GM21529 (cell line): ENCODE measurements at regions not wholly inside any gene's neighbourhood (a gene's known extent, or its start where the extent isn't known, plus 50 kb on each side); places are given as distances from the start of the nearest gene placed in this dataset.

Experiments
- ATAC-seq: cut with Tn5 transposase; IDR thresholded peaks from one replicate; pipeline ENCODE4 v1.9.1; 2021; ENCODE audit not compliant: unreplicated experiment

DNA sequence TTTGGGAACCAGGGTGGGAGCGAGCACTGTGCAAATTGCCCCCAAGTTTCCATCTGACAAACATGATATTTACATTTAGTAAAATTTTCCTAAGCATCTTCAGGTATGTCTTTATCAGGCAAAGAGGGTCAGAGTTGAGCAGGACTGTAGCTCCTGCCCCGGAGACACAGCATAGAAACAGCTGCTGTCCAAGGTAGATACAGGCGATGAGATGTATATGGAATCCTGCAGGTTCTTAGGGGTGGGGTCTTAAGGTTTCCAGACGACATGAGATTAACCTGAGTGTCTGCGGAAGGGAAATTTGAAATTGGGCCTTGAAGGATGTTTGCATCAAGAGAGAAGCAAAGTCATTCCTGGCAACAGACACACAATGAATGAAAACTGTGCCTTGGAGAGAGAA lies 998.8 kb downstream of the AACS start:
- ATAC-seq, result no peak

DNA sequence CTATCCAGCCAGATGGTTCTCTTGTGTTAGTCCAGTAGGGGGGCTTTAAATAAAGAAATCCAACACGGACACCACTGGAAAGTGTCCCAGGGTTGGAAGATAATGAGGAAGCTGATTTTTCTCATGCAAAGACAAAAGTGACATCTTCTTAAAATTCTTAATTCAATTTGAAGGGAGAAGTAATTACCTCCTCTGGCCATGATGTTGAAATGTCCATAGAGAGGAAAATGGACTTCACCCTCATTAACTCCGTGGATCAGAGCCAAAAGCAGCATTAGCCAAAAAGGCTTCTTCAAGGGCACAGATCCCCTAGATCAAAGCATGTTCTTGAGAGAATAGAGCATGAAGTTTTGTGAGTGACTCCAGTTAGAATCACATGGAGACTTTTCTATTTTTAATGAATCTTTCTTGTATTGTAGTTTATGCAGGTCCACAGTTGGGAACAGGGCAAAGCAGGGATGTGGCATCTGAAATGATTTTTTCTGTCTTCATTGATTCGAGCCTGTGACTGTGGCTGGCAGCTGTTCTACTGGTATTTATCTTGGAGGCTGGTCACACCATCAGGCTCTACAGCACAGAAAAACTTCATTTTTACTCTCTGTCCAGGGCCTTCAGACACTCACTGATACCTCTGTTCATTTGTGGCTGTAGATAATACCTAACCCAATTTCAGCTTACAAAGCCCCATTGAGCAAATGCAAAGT lies 1002.5 kb downstream of the AACS start:
- no peak for ATAC-seq

DNA sequence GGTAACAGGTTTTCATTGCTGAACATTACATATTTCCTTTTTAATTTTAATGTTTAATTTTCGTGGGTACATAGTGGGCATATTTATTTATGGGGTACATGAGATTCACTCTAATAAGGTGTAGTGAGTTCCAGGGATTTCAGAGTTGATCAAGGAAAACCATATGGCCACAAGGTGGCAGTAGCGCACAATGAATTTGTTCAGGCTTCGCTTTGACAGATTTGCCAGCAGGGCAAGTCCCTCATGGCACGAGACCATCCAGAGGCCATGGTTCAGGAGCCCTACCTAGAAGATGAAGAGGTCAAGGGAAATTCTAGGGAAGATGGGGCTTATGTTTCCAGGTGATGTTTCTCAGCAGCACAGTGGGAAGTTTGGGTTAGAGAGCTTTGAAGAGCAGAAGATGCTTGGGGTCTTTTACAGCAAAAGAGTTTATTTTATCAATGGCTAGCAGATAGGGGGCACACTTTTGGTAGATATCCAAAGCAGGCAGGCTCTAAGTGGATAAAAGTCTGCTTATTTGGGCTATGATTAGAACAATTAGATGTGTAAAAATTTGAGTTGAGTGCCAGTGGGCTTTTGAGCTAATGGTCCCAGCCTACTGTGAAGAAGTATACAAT lies 1004.4 kb downstream of the AACS start:
- ATAC-seq, result no peak

DNA sequence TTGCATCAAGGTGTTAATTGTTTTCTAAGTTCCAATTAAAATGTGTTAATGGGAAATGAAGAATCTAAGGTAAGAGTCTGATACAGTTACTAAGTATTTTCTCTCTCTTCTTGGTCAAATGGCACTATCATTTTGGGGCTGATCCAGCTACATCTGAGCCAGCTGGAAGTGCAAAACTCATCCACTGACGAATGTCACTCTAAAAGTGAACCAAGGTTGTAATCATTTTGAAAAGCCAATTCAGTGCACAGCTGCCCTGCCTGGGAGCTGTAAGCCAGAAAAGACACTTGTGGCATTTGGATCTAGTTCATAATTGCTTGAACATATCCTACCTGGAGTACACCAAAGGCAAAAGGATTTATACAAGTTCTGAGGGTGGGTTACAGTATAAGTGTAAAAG lies 1011.3 kb downstream of the AACS start:
- no peak for ATAC-seq

DNA sequence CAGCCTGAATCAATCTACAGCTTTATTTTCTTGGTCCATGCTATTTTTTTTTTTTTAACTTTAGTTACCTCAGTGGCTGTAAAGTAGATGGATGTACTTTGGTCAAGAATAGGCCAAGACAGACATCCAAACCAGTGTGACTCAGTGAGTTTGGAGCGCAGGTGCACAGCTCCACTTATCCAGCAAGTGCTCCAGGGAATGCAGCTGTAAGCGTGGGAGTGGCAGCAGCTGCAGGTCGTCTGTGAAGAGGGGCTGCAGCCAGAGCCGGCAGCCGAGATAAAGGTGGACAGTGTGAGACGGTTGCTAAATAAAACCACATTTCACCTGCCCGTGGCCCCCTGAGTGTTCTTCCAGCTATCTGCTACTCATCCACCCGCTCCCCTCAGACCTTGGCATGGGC lies 1018.7 kb downstream of the AACS start:
- ATAC-seq, result no peak

DNA sequence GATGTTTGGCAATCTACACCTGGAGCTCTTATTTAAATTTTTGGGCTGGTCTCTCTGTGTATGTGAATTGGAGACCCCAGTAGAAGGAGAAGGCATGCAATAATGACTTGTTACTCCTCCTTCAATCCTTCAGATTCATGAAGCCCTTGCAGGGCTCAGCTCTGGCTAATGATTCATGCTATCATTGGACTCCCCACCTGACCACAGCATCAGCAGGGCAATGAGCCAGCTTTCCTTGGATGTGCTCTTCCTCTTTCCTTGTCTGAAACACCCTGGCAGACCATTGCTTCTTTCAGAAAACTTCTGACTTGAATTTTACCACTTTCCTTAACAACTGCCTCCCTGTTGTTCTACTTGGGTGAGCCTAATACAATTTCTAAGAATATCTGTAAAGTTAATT lies 1019.2 kb downstream of the AACS start:
- no peak for ATAC-seq

DNA sequence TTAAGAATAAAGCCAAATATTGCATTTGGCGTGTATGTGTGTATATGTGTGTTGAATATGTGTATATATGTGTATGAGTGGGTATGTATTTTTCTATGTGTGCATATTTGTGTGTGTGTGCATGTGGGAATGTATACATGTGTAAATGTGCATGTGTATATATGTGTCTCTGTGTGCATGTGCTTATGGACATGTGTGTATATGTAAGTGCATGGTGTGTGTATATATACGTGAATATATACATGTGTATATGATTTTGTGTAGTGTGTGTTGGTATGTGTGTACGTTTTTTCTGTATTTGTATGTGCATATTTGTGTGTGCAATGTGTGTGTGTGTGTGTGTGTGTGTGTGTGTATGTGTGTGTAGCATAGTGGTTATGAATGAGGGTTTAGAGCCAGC lies 1021.0 kb downstream of the AACS start:
- ATAC-seq, result no peak

DNA sequence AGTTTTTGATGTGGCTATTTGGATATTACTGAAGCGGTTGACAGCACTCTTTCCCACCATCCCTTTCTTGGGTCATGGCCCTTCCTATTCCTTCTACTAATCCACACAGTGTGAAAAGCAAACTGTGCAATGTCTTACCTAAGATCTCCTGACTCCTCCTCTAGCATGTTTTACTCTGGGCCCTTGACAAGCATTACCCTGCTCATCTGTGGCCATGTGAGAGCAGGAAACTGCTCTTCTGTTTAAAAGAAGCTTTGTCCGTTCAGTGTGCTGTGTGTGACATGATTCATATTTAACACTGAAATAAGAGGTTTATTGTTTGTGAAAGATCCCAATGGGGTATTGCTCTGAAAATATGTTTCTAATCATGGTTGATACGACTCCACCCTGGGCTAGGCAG lies 1022.5 kb downstream of the AACS start:
- no peak for ATAC-seq

DNA sequence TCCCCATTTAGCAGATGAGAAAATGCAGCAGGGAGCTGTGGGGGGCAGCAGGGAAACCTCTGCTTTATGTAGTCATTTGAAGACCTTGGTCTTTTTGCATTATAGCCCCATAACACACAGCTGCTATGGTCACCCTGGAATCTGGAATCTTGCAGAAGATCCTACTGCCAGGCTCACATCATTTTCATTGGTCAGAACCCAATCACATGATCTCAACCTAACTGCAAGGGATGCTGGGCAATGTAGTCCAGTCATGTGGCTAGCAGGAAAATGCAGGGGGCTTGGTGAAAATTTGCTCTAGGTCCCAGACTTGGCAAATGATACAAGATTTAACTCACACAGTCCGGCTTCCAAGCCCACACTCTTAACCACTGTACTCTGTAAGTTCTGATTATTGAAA lies 1028.7 kb downstream of the AACS start:
- no peak for ATAC-seq

DNA sequence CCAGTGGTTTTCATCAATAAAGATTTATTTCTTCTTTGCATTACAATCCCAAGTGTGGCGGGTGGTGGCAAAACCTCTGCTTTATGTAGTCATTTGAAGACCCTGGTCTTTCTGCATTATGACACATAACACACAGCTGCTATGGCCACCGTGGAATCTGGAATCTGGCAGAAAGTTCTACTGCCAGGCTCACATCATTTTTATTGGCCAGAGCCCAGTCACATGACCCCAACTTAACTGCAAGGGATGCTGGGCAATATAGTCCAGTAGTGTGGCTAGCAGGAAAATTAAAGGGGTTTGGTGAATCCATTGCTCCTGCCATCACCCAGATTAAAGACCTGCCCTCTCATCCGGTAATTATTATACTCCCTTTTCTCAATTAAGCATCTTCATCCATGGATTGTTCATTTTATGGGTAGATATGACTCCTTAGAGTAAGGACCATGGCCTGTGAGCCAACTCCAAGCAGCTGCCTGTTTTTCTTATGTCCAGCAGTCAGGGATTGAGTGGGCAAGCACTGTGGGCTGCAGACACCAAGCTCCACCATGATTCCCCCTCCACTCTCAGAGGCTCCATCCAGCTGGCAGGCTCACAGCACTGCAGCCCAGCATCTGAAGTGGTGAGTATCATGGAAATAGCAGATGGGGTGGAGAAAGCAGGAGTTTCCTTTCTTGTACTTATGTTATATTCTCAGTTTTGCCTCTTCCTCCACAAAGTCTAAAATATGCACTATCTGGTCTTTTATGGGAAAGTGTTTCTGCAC lies 1030.7 kb downstream of the AACS start:
- ATAC-seq, result no peak

DNA sequence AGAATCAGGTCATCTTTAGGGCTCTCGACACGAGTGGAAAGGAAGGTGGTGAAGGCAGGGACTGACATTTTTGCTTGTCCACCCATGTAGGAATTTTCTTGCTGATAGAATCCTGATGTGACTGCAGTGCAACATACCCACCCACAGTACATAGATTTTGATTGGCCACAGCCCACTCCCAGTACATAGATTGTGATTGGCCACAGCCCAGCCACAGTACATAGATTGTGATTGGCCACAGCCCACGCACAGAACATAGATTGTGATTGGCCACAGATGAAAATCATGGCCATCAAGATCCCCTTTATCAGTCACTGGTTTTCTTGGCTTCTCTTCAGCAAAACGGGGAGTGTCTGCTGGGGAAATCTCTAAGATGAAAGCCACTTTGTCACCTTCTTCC lies 1041.5 kb downstream of the AACS start:
- ATAC-seq, result no peak

DNA sequence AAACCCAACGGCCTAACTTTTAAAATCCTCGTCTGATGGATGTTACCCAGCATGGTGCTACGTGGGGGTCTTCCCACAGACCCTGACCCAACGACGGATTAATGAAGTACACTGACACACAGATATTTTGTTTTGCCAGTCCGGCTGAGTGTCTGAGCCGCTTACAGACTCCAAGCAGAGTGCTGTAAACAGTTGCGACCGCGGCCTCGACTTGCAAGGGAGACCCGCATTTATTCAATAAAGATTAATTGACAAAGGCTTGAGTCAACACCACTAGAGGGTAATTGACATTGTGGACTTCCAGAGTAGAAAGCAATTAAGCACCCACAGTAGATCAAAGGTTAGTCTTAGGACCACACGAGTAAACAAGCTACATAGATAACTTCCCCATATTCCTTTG lies 1042.4 kb downstream of the AACS start:
- no peak for ATAC-seq

DNA sequence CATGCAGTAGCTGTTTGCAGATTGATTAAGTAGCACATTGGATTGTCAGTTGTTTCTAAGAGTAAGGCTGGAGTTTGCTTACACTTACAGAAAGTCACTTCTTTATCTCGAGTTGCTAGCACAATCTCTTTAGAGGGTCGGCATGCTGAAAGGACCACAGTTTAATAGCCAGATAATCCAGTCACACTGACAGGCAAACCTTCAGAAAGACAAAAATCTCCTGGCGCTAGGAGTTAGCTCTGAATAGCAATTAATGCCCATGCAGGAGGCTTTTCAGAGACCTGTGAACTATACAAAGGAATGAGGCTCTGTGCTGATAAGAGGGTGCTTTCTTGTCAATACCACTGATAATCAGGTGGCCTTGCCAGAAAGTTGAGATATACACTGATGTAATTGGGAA lies 1043.0 kb downstream of the AACS start:
- no peak for ATAC-seq

DNA sequence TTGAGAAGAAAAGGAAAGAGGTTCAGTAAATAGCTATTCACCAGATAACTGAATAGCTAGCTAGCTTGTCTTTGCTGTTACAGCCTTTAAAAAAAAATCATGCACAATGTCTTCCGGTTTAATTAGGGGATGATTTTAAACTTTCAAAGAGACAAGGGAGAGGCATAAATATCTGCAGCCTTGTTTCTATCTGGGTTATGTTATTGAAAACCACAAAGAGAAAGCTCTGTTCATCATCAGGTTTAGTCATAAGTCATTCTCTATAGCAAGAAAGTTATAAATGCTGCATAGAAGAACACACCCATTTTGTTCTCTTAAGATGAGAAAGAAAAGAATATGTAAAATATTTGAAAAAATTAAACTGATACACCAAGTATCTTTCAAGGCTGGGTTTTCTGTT lies 1046.9 kb downstream of the AACS start:
- ATAC-seq, result no peak

DNA sequence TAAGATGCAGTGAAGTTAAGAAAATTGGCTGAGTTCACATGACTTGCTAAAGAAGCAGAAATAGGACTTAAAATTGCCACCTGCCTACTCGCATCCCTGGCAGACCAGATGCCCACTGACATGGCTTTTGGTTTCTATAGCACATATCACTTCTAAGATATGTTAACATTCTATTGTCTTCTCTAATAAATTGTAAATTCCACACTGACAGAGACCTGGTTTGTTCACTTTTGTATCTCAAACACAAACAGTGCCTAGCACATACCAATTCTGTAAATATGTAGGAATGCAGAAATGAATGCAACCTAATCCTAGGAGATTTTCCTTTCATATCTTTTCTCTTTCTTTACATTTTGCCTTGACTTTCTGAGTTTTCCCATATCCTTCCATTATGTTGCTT lies 1047.6 kb downstream of the AACS start:
- no peak for ATAC-seq

DNA sequence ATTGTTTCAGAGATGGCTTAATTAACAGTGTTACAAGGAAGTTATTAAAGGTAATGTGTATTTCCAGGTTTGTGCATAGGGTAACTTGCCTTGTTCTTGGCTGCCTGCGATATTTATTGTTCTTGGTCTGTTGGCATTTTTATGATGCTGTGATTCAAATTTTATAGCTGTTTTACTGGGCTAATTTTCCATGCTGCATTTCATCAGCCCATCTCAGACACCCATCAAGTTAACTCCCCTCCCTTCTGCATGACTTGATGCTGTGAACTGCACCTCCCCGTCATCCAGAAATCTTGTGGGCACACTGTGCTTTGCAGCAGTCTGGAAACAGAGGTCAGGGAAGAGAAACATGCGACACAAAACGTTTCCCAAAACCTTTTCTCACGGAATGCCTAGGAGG lies 1049.2 kb downstream of the AACS start:
- no peak for ATAC-seq

DNA sequence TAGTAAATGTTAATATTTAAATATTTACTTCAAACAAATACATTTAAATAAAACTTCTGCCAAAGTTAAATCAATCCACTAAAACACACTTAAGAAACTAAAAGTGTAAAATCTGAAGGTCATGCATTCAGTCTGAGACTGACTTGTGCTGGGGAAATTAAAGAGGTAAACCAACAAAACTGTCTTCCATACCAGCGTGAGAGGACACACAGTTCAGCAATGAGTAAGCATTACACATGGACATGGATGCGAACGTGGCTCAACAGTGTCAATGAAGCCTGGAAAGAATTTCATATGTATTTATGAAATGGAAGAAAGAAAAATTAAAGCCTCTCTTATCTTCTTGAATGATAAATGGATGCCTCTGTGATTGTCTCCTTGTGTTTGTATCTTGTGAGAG lies 1052.3 kb downstream of the AACS start:
- ATAC-seq, result no peak

DNA sequence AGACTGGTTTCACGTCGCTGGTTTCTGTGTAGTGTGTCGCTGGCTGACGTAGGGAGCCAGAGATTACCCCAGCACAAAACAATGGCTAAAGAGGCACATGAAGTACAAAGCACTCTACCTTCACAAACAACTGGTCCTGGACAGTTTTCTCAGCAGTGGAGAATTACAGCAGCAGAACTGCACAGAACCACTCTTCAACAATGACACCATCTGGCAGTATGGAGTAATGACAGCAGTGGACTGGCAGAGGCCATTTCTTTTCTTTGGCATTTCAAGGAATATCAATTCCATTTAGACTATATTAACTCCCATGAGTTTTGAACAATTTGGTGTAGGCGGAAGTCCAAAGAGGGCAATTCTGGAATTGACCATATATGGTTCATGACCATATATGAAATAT lies 1074.1 kb downstream of the AACS start:
- no peak for ATAC-seq

DNA sequence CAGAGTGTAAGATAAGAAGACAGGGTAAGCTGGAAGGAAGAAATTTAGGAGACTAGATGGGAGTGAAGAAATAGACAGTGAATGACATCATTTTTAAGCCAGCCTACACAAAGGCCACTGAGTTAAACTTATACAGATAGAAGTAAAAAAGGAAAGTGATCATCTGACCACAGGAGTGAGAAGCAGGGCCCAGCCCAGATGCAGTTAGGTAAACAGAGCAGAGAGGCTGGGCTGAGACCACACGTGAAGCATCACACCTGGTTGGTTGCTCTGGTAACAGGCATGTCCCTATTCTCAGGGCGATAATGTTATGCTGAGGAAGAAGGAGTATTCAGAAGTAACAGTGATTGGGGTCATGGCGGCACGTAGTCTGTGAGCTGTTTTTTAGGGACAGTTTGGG lies 1079.4 kb downstream of the AACS start:
- ATAC-seq, result no peak

DNA sequence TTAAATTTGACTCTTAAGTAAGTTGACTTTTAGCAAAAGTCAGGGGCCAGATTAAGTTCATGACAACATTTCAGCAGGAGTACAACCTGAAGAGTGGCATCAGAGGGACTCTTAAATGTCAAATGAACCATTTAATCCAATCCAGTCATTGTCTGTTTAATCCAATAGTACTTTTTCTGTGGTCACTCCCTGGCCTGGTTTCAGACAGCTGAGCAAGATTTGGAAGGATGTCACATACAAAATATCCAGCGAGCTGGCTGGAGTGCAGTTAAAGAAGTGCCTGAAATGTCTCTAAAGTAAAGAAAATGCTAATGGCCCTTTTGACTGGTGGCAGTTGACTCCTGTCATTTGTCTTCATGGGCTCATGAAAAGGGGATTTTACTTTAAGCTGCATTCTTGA lies 1082.1 kb downstream of the AACS start:
- ATAC-seq, result no peak

DNA sequence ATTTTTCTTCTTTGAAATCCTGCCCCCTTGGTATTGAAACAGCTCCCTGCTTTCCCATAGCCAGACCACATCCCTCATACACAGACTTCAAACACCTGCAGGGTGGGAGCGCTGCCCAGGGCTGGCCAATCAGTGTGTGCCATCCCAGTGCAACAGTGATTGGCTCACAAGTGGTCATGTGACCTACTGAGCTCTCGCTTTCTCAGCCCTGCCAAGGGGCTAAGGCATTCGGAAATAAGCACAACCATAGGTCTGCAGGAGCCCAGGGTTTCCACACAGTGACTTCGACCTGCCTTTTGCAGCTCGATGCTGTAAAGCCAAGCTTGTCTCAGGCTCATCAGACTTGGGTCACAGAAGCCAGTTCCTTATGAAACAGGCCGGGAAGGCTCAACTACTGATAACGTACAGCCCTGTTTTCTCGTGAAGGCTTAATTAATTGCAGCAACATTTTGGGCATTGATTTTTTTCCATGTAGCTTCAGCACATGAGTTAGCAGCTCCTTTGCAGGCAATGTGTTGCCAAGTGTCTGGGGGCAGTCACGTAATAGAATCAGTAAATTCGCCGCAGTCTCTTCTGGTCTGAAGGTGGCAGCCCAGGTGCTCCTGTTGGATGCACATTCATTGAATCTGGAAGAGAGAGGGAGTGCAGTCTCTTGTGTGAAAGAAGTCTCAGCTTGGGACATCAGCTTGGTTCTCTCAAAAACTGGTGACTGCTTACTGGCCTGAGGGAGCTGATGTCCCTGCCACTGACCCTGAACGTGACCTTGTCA lies 1091.8 kb downstream of the AACS start:
- no peak for ATAC-seq

DNA sequence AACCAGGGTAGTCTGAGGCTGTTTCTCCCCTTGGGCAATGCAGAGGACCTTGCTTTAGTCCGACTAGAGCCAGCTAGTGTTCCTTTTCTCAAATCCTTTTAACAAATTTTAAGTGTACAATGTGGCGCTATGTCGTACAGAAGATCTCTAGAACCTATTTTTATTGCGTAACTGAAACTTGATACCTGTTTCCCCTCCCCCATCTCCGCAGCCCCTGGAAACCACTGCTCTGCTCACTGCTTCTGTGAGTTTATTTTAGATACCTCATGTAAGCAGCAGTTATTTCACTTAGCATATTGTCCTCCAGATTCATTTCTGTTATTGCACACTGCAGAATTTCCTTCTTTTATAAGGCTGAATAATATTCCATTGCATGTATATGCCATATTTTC lies 1092.3 kb downstream of the AACS start:
- ATAC-seq, result no peak
